ENCODE measurements at regions not wholly inside any gene's neighbourhood (a gene's known extent, or its start where the extent isn't known, plus 50 kb on each side); places are given as distances from the start of the nearest gene placed in this dataset.

GRCh38 chr1:95699149-95699953 lies 465.3 kb downstream of the RWDD3 start:
- DNase-seq (ENCODE audit: extremely low read depth, low read depth): no peak
- no peak for TF ChIP-seq CTCF (IDR thresholded peaks at IDR 0.05; ENCODE audit: low read depth, low read length)

GRCh38 chr1:95701450-95702173 lies 467.6 kb downstream of the RWDD3 start:
- TF ChIP-seq CTCF (IDR thresholded peaks at IDR 0.05; ENCODE audit: low read depth, low read length): no peak
- no peak for DNase-seq (ENCODE audit: extremely low read depth, low read depth)

GRCh38 chr1:95703046-95703445 lies 469.0 kb downstream of the RWDD3 start:
- TF ChIP-seq CTCF (IDR thresholded peaks at IDR 0.05; ENCODE audit: low read depth, low read length): no peak

GRCh38 chr1:95716097-95716496 lies 482.1 kb downstream of the RWDD3 start:
- no peak for TF ChIP-seq CTCF (IDR thresholded peaks at IDR 0.05; ENCODE audit: low read depth, low read length)
- DNase-seq (ENCODE audit: extremely low read depth, low read depth): no peak

More at GRCh38 chr1:95703046-95703445, 469.0 kb downstream of the RWDD3 start:
- no peak for DNase-seq (ENCODE audit: extremely low read depth, low read depth)

GRCh38 chr1:95716550-95716949 lies 482.5 kb downstream of the RWDD3 start:
- TF ChIP-seq CTCF (IDR thresholded peaks at IDR 0.05; ENCODE audit: low read depth, low read length): no peak
- no peak for DNase-seq (ENCODE audit: extremely low read depth, low read depth)

GRCh38 chr1:95723346-95723745 lies 489.3 kb downstream of the RWDD3 start:
- no peak for DNase-seq (ENCODE audit: extremely low read depth, low read depth)
- TF ChIP-seq CTCF (IDR thresholded peaks at IDR 0.05; ENCODE audit: low read depth, low read length): no peak

GRCh38 chr1:95728841-95729240 lies 494.8 kb downstream of the RWDD3 start:
- no peak for TF ChIP-seq CTCF (IDR thresholded peaks at IDR 0.05; ENCODE audit: low read depth, low read length)
- no peak for DNase-seq (ENCODE audit: extremely low read depth, low read depth)

Data from AG09319 (cell line).